Endodermal cell (in vitro differentiated cells): ENCODE measurements at regions not wholly inside any gene's neighbourhood (a gene's known extent, or its start where the extent isn't known, plus 50 kb on each side); places are given as distances from the start of the nearest gene placed in this dataset.

Source experiments
- DNase-seq: peaks from one replicate; pipeline ENCODE4 v3.0.0-alpha.2; 2017
- H3K27ac ChIP-seq: 2 replicates; pipeline ENCODE4 v1.5.1; 2013; ENCODE audit warnings: mild to moderate bottlenecking, low read depth, low read length, moderate library complexity
- H3K27me3 ChIP-seq: 2 replicates; pipeline ENCODE4 v1.6.1; 2013; ENCODE audit warnings: mild to moderate bottlenecking, low read length, moderate library complexity; ENCODE audit not compliant: insufficient read depth, control insufficient read depth, poor library complexity, severe bottlenecking
- H3K36me3 ChIP-seq: 2 replicates; pipeline ENCODE4 v1.7.0; 2013; ENCODE audit warnings: mild to moderate bottlenecking, low read length, moderate library complexity; ENCODE audit not compliant: control insufficient read depth, insufficient read depth
- H3K4me1 ChIP-seq: one replicate; pipeline ENCODE4 v1.7.0; 2013; ENCODE audit warnings: low read length; ENCODE audit not compliant: control insufficient read depth, insufficient read depth
- H3K4me3 ChIP-seq: 2 replicates; pipeline ENCODE4 v1.5.1; 2013; ENCODE audit warnings: mild to moderate bottlenecking, low read length, moderate library complexity
- H3K9ac ChIP-seq: 2 replicates; pipeline ENCODE4 v1.6.1; 2013; ENCODE audit warnings: mild to moderate bottlenecking, low read length, moderate library complexity; ENCODE audit not compliant: poor library complexity, severe bottlenecking; ENCODE audit errors: extremely low read depth
- H3K9me3 ChIP-seq: 2 replicates; pipeline ENCODE4 v1.6.1; 2013; ENCODE audit warnings: mild to moderate bottlenecking, low read length, moderate library complexity; ENCODE audit not compliant: control insufficient read depth
- H3K27ac Mint-ChIP-seq: 2 replicates; pipeline ENCODE4 v1.8.0; 2020; ENCODE audit warnings: mixed read lengths
- H3K27me3 Mint-ChIP-seq: 2 replicates; pipeline ENCODE4 v1.8.0; 2021; ENCODE audit warnings: mild to moderate bottlenecking, mixed read lengths; ENCODE audit not compliant: insufficient read depth
- H3K36me3 Mint-ChIP-seq: 2 replicates; pipeline ENCODE4 v1.8.0; 2020; ENCODE audit warnings: low read depth, mixed read lengths
- H3K4me1 Mint-ChIP-seq: 2 replicates; pipeline ENCODE4 v1.8.0; 2020; ENCODE audit warnings: mixed read lengths
- H3K4me3 Mint-ChIP-seq: 2 replicates; pipeline ENCODE4 v1.8.0; 2020; ENCODE audit warnings: mild to moderate bottlenecking, moderate library complexity, mixed read lengths
- H3K9me3 Mint-ChIP-seq: 2 replicates; pipeline ENCODE4 v1.8.0; 2020; ENCODE audit warnings: mild to moderate bottlenecking, mixed read lengths
- CTCF ChIP-seq: fragments of 200-600 bp; sonication (generic); conservative IDR thresholded peaks from 2 replicates; pipeline ENCODE4 v1.5.0; 2021; ENCODE audit warnings: antibody characterized with exemption, mild to moderate bottlenecking
- WGBS, 2 experiments: methylation state at CpG; one replicate each; pipeline versions ENCODE4 v1.1.5 to v1.1.7; 2013; ENCODE audit warnings: missing lambda C conversion rate in 2 of 2, mixed read lengths in 1 of 2; ENCODE audit not compliant: insufficient coverage in 1 of 2, insufficient read length in 1 of 2; 5-methylcytosine and 5-hydroxymethylcytosine counted together

- Histone ChIP-seq H3K4me1 (no peaks in the 10 kb centered on the region), H3K27me3 (no peaks in the 10 kb centered on the region), H3K36me3 (no peaks in the 10 kb centered on the region), H3K4me3 (no peak overlapping the region), H3K9me3 (peaks cover 49% of the 10 kb centered on the region), H3K27ac (peak overlapping the region; percentile 16), H3K9ac (no peak overlapping the region)
- DNase-seq, result no peak
- Mint-ChIP-seq H3K4me3 (no peak overlapping the region), H3K36me3 (no peaks in the 10 kb centered on the region), H3K4me1 (peaks cover 16% of the 10 kb centered on the region), H3K27ac (no peak overlapping the region), H3K9me3 (peaks cover 15% of the 10 kb centered on the region), H3K27me3 (peaks cover under 1% of the 10 kb centered on the region)
- 81 to 92% methylated on average over 6 to 7 of the region's 7 CpGs for WGBS, 2 experiments
- TF ChIP-seq CTCF, result no peak
These were observed 825.2 kb downstream of the AACS start for GRCh38 chr12:125890366-125890905.

- H3K4me1 ChIP-seq, result no peaks in the 10 kb centered on the region
- DNase-seq, result no peak
- H3K9ac ChIP-seq, result no peak overlapping the region
- H3K27ac ChIP-seq, result no peak overlapping the region
- no peaks in the 10 kb centered on the region for H3K36me3 ChIP-seq
- H3K4me1 Mint-ChIP-seq, result peaks cover 16% of the 10 kb centered on the region
- H3K36me3 Mint-ChIP-seq, result no peaks in the 10 kb centered on the region
- H3K27me3 ChIP-seq, result no peaks in the 10 kb centered on the region
- H3K4me3 ChIP-seq, result no peak overlapping the region
- H3K9me3 ChIP-seq, result peaks cover 54% of the 10 kb centered on the region
- H3K27ac Mint-ChIP-seq, result no peak overlapping the region
- no peak overlapping the region for H3K4me3 Mint-ChIP-seq
- peaks cover 15% of the 10 kb centered on the region for H3K9me3 Mint-ChIP-seq
- no peak for TF ChIP-seq CTCF
- WGBS, 2 experiments, result 59 to 62% methylated on average over 2 to 5 of the region's 5 CpGs
- H3K27me3 Mint-ChIP-seq, result peaks cover 5% of the 10 kb centered on the region
These were observed 825.7 kb downstream of the AACS start for GRCh38 chr12:125890971-125891370.

- H3K4me1 ChIP-seq, result no peaks in the 10 kb centered on the region
- 97 to 100% methylated on average over 1 of the region's 1 CpG for WGBS, 2 experiments
- H3K4me3 ChIP-seq, result no peak overlapping the region
- Mint-ChIP-seq H3K9me3 (peaks cover 12% of the 10 kb centered on the region), H3K4me1 (peaks cover 16% of the 10 kb centered on the region), H3K27me3 (peaks cover 6% of the 10 kb centered on the region), H3K36me3 (no peaks in the 10 kb centered on the region), H3K27ac (no peak overlapping the region), H3K4me3 (no peak overlapping the region)
- no peaks in the 10 kb centered on the region for H3K36me3 ChIP-seq
- TF ChIP-seq CTCF, result no peak
- H3K9ac ChIP-seq, result no peak overlapping the region
- H3K27ac ChIP-seq, result no peak overlapping the region
- no peak for DNase-seq
- no peaks in the 10 kb centered on the region for H3K27me3 ChIP-seq
- peaks cover 59% of the 10 kb centered on the region for H3K9me3 ChIP-seq
These were observed 827.0 kb downstream of the AACS start for GRCh38 chr12:125892276-125892675.
